Body of pancreas (tissue), 4 donors: ENCODE measurements at regions not wholly inside any gene's neighbourhood (a gene's known extent, or its start where the extent isn't known, plus 50 kb on each side); places are given as distances from the start of the nearest gene placed in this dataset.
"Not testable (repeated sequence)": the region's sequence is repeated elsewhere in the genome, so short reads cannot be mapped to it uniquely, and the experiment has no call there.

ENCODE experiments used
- CTCF ChIP-seq, 7 experiments: fragments of 450-650 bp in 4 of 7; fragments of 200-600 bp in 3 of 7; sonication (generic) in 3 of 7; IDR thresholded peaks; one replicate each; pipeline ENCODE4 v1.5.1; 2016 to 2019; ENCODE audit warnings: antibody characterized with exemption in 7 of 7
- POLR2A ChIP-seq, 3 donors: fragments of 450-650 bp; IDR thresholded peaks; one replicate each; pipeline ENCODE4 v1.6.1; 2016; ENCODE audit warnings: antibody characterized with exemption in 3 of 3, mild to moderate bottlenecking in 2 of 3

GRCh38 chr18:67752211-67752610 is 235.7 kb upstream of the DSEL start:
- not testable (repeated sequence) for TF ChIP-seq CTCF, POLR2A (IDR thresholded peaks at IDR 0.05)
